CD4-positive, CD25-positive, alpha-beta regulatory T cell (primary cell): ENCODE measurements at regions not wholly inside any gene's neighbourhood (a gene's known extent, or its start where the extent isn't known, plus 50 kb on each side); places are given as distances from the start of the nearest gene placed in this dataset.

Experiments
- ATAC-seq, 2 donors: fragments of 150-1000 bp; cut with Tn5 transposase; one replicate each; pipeline ENCODE4 v1.10.0; 2021; ENCODE audit warnings: low read depth in 2 of 2, moderate number of reproducible peaks in 2 of 2, moderate library complexity in 1 of 2
- DNase-seq, 3 donors: peaks; one replicate each; pipeline versions ENCODE4 v3.0.0 to v3.0.0-alpha.2; 2012 to 2022; ENCODE audit warnings: mixed read lengths in 1 of 3
- H3K27ac ChIP-seq: one replicate; pipeline ENCODE4 v1.7.0; 2013; ENCODE audit warnings: mild to moderate bottlenecking, low read length; ENCODE audit not compliant: insufficient read depth, poor library complexity, severe bottlenecking
- H3K27me3 ChIP-seq: one replicate; pipeline ENCODE4 v1.7.0; 2013; ENCODE audit warnings: low read length; ENCODE audit not compliant: control insufficient read depth, insufficient read depth
- H3K36me3 ChIP-seq: one replicate; pipeline ENCODE4 v1.7.0; 2013; ENCODE audit warnings: mild to moderate bottlenecking, low read length, moderate library complexity; ENCODE audit not compliant: control insufficient read depth, insufficient read depth
- H3K4me1 ChIP-seq: 2 replicates; pipeline ENCODE4 v1.7.0; 2013; ENCODE audit warnings: mild to moderate bottlenecking, low read length; ENCODE audit not compliant: insufficient read depth, control insufficient read depth, poor library complexity, severe bottlenecking
- H3K4me3 ChIP-seq: one replicate; pipeline ENCODE4 v1.7.0; 2013; ENCODE audit warnings: low read depth, mild to moderate bottlenecking, low read length, moderate library complexity
- H3K9me3 ChIP-seq, 2 experiments: 1 replicate in 1 of 2; 2 replicates in 1 of 2; pipeline ENCODE4 v1.7.0; 2013; ENCODE audit warnings: low read length in 2 of 2, mild to moderate bottlenecking in 1 of 2, moderate library complexity in 1 of 2; ENCODE audit not compliant: control insufficient read depth in 2 of 2
- H3K27ac Mint-ChIP-seq, 3 donors: one replicate each; pipeline ENCODE4 v1.8.0; 2020 to 2022; ENCODE audit warnings: mild to moderate bottlenecking in 3 of 3, mixed read lengths in 3 of 3, moderate library complexity in 2 of 3
- H3K27me3 Mint-ChIP-seq: one replicate; pipeline ENCODE4 v1.8.0; 2022; ENCODE audit warnings: mild to moderate bottlenecking, mixed read lengths
- H3K36me3 Mint-ChIP-seq: one replicate; pipeline ENCODE4 v1.8.0; 2020; ENCODE audit warnings: mixed read lengths
- H3K4me1 Mint-ChIP-seq, 4 donors: one replicate each; pipeline ENCODE4 v1.8.0; 2020 to 2022; ENCODE audit warnings: mixed read lengths in 4 of 4, mild to moderate bottlenecking in 1 of 4
- H3K4me3 Mint-ChIP-seq, 4 donors: one replicate each; pipeline ENCODE4 v1.8.0; 2020 to 2022; ENCODE audit warnings: mild to moderate bottlenecking in 4 of 4, mixed read lengths in 4 of 4, moderate library complexity in 3 of 4
- H3K9me3 Mint-ChIP-seq, 7 donors: one replicate each; pipeline ENCODE4 v1.8.0; 2020 to 2022; ENCODE audit warnings: mixed read lengths in 7 of 7, mild to moderate bottlenecking in 3 of 7, moderate library complexity in 2 of 7

- Histone ChIP-seq H3K36me3 (no peaks in the 10 kb centered on the region), H3K4me1 (no peaks in the 10 kb centered on the region), H3K4me3 (no peak overlapping the region), H3K9me3 (no peaks in the 10 kb centered on the region), H3K27ac (no peak overlapping the region), H3K27me3 (no peaks in the 10 kb centered on the region)
- no peak for DNase-seq
- Mint-ChIP-seq H3K27me3 (peaks cover 11% of the 10 kb centered on the region), H3K36me3 (no peaks in the 10 kb centered on the region), H3K4me1 (no peaks in the 10 kb centered on the region), H3K4me3 (no peak overlapping the region), H3K9me3 (peaks cover 0 to 9% (median 0%) of the 10 kb centered on the region in 7 donors), H3K27ac (no peak overlapping the region)
- ATAC-seq = no peak
Measured at GRCh38 chr2:121862286-121862685, 106.8 kb downstream of the TSN start.

- H3K27ac ChIP-seq = no peak overlapping the region
- DNase-seq (no peak), ATAC-seq (no peak)
- Mint-ChIP-seq H3K9me3 (peaks cover 0 to 9% (median 0%) of the 10 kb centered on the region in 7 donors), H3K4me1 (no peaks in the 10 kb centered on the region), H3K4me3 (no peak overlapping the region), H3K36me3 (no peaks in the 10 kb centered on the region), H3K27me3 (peaks cover 11% of the 10 kb centered on the region), H3K27ac (no peak overlapping the region)
- no peaks in the 10 kb centered on the region for H3K4me1 ChIP-seq
- no peaks in the 10 kb centered on the region for H3K36me3 ChIP-seq
- H3K27me3 ChIP-seq = no peaks in the 10 kb centered on the region
- H3K9me3 ChIP-seq = no peaks in the 10 kb centered on the region
- H3K4me3 ChIP-seq = no peak overlapping the region
Measured at GRCh38 chr2:121865914-121866313, 110.5 kb downstream of the TSN start.

DNA sequence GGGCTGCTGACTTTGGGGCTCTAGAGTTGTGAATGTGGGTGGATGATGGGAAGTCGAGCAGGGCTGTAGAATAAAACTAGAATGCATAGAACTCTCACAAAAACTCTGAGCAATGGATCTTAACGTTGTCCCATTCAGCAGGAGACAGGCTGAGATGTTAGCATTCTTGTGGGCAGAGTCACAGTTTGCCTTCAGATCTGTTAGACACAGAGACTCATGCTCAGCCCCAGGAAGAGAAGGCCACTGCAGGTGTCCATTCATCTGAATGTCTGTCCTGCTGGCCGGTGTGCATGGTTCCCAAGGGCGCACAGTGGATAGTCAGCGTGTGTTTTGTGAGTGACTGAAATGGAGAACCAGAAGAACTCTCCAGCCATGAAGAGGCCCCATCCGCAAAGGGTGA lies 111.3 kb downstream of the TSN start:
- Histone ChIP-seq H3K4me3 (no peak overlapping the region), H3K9me3 (no peaks in the 10 kb centered on the region), H3K36me3 (no peaks in the 10 kb centered on the region), H3K4me1 (no peaks in the 10 kb centered on the region), H3K27me3 (no peaks in the 10 kb centered on the region), H3K27ac (no peak overlapping the region)
- Mint-ChIP-seq H3K27me3 (peaks cover 5% of the 10 kb centered on the region), H3K4me3 (no peak overlapping the region), H3K9me3 (peaks cover 0 to 8% (median 0%) of the 10 kb centered on the region in 7 donors), H3K4me1 (no peaks in the 10 kb centered on the region), H3K27ac (no peak overlapping the region), H3K36me3 (no peaks in the 10 kb centered on the region)
- ATAC-seq (no peak), DNase-seq (no peak)

DNA sequence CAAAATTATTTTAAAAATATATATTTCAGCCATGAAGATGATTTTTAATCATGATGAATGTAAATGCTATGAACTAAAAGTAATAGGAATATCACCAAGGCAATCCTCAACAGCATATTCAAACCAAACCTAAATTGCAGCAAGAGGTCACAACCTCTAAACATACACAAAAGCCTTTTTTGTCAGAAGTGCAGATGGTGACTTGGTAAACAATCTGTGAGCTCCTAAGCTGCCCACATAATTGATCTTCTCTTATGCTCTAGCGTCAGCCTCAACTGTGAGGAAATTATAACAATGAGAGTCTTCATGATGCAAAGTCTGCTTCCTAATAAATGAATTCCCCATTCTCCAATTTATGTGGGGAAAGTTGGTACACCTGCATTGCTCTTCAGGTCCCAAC lies 113.2 kb downstream of the TSN start:
- no peak for ATAC-seq
- Mint-ChIP-seq H3K9me3 (peaks cover 0 to 4% (median 0%) of the 10 kb centered on the region in 7 donors), H3K4me1 (no peaks in the 10 kb centered on the region), H3K27me3 (peaks cover 5% of the 10 kb centered on the region), H3K27ac (no peak overlapping the region), H3K36me3 (no peaks in the 10 kb centered on the region), H3K4me3 (no peak overlapping the region)
- Histone ChIP-seq H3K27me3 (no peaks in the 10 kb centered on the region), H3K36me3 (no peaks in the 10 kb centered on the region), H3K27ac (no peak overlapping the region), H3K9me3 (no peaks in the 10 kb centered on the region), H3K4me3 (no peak overlapping the region), H3K4me1 (no peaks in the 10 kb centered on the region)
- DNase-seq = no peak

- DNase-seq = no peak
- H3K9me3 Mint-ChIP-seq = peaks cover 0 to 4% (median 0%) of the 10 kb centered on the region in 7 donors
- H3K4me3 Mint-ChIP-seq = no peak overlapping the region
- H3K27ac Mint-ChIP-seq = no peak overlapping the region
- H3K27ac ChIP-seq = no peak overlapping the region
- H3K36me3 ChIP-seq = no peaks in the 10 kb centered on the region
- no peaks in the 10 kb centered on the region for H3K27me3 Mint-ChIP-seq
- no peaks in the 10 kb centered on the region for H3K4me1 ChIP-seq
- ATAC-seq = no peak
- H3K9me3 ChIP-seq = no peaks in the 10 kb centered on the region
- H3K27me3 ChIP-seq = no peaks in the 10 kb centered on the region
- H3K4me3 ChIP-seq = no peak overlapping the region
- H3K4me1 Mint-ChIP-seq = no peaks in the 10 kb centered on the region
- no peaks in the 10 kb centered on the region for H3K36me3 Mint-ChIP-seq
Measured at GRCh38 chr2:121869363-121869762, 113.9 kb downstream of the TSN start.

DNA sequence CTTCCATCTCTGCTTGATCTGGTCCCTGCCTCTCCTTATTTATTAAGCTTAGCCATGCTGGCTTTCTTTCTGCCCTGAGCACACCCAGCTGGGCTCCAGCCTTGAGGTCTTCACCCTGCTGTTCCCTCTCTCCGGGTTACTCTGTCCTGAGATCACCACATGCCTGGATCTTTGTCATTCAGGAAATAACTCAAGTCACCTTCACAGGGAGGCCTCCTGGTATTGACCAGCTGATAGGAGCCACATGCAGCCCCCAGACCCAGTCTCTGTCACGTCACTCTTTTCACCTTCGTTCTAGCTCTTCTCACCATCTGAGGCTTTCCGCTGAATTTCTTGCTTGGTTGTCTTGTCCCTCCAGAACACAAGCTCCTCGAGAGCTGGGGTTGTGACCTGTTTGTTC lies 114.4 kb downstream of the TSN start:
- no peaks in the 10 kb centered on the region for H3K36me3 ChIP-seq
- Mint-ChIP-seq H3K4me1 (no peaks in the 10 kb centered on the region), H3K4me3 (no peak overlapping the region), H3K36me3 (no peaks in the 10 kb centered on the region), H3K27me3 (no peaks in the 10 kb centered on the region), H3K9me3 (peaks cover 0 to 4% (median 0%) of the 10 kb centered on the region in 7 donors), H3K27ac (no peak overlapping the region)
- no peak overlapping the region for H3K27ac ChIP-seq
- H3K27me3 ChIP-seq = no peaks in the 10 kb centered on the region
- ATAC-seq (no peak), DNase-seq (no peak)
- H3K4me3 ChIP-seq = no peak overlapping the region
- H3K4me1 ChIP-seq = no peaks in the 10 kb centered on the region
- no peaks in the 10 kb centered on the region for H3K9me3 ChIP-seq

DNA sequence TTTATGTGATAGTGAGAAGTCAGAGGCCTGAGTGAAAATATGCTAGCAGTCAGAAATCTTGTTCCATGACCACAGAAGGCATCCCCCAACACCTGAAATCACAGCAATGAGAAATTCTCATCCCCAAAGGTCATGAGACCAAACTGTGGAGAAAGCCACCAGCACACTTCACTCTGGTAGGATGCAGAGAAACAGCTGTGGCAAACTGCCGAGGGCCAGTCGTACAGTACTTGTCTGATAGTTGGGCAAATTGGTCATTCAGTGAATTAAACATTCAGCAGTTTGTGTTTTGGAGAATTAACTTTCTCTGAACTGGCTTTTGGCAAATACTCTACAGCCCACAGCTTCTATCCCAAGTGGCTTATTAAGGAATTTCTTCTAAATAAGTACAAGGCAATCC lies 117.2 kb downstream of the TSN start:
- Mint-ChIP-seq H3K9me3 (peaks cover 0 to 4% (median 0%) of the 10 kb centered on the region in 7 donors), H3K4me3 (no peak overlapping the region), H3K4me1 (no peaks in the 10 kb centered on the region), H3K27me3 (no peaks in the 10 kb centered on the region), H3K36me3 (no peaks in the 10 kb centered on the region), H3K27ac (no peak overlapping the region)
- no peak for DNase-seq
- no peak for ATAC-seq
- Histone ChIP-seq H3K27me3 (no peaks in the 10 kb centered on the region), H3K27ac (no peak overlapping the region), H3K36me3 (no peaks in the 10 kb centered on the region), H3K4me1 (no peaks in the 10 kb centered on the region), H3K4me3 (no peak overlapping the region), H3K9me3 (no peaks in the 10 kb centered on the region)

DNA sequence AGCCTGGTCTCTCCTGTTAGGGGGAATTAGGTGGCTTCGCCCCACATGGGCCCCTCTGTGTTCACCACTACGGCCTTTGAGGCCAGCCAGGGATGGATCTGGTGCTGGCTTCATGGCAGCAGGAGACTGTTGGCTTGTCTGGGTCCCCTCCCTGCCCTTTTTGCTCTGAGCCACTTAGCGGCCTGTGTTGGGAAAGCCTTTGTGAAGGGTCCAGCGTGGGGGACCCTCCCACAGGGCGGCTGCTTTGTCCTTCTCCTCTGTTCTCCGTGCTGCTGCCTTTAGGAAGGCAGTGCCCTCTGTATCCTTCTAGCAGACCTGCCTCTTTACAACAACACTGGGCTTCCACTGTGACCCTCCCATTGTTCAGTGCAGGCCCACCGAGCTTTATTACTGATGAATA lies 118.4 kb downstream of the TSN start:
- Histone ChIP-seq H3K4me3 (no peak overlapping the region), H3K4me1 (no peaks in the 10 kb centered on the region), H3K36me3 (no peaks in the 10 kb centered on the region), H3K27me3 (no peaks in the 10 kb centered on the region), H3K9me3 (no peaks in the 10 kb centered on the region), H3K27ac (no peak overlapping the region)
- H3K4me3 Mint-ChIP-seq = no peak overlapping the region
- H3K9me3 Mint-ChIP-seq = peaks cover 0 to 4% (median 0%) of the 10 kb centered on the region in 7 donors
- no peaks in the 10 kb centered on the region for H3K36me3 Mint-ChIP-seq
- no peak overlapping the region for H3K27ac Mint-ChIP-seq
- no peak for DNase-seq
- no peak for ATAC-seq
- H3K4me1 Mint-ChIP-seq = no peaks in the 10 kb centered on the region
- H3K27me3 Mint-ChIP-seq = peaks cover 6% of the 10 kb centered on the region
